Tibial artery (tissue), 4 donors: ENCODE measurements at regions not wholly inside any gene's neighbourhood (a gene's known extent, or its start where the extent isn't known, plus 50 kb on each side); places are given as distances from the start of the nearest gene placed in this dataset.

ENCODE experiments used
- DNase-seq, 2 donors: peaks; one replicate each; pipeline ENCODE4 v3.0.0-alpha.2; 2019
- H3K27ac ChIP-seq, 2 donors: fragments of 200-600 bp; sonication (generic) in 1 of 2; 1 replicate in 1 of 2; 2 replicates in 1 of 2; pipeline ENCODE4 v1.5.1; 2018 to 2019; ENCODE audit warnings: mild to moderate bottlenecking in 1 of 2
- H3K27me3 ChIP-seq, 2 donors: fragments of 200-600 bp; sonication (generic) in 1 of 2; one replicate each; pipeline versions ENCODE4 v1.5.1 to v1.6.0; 2016 to 2019
- H3K36me3 ChIP-seq, 3 donors: fragments of 200-600 bp; sonication (generic) in 2 of 3; one replicate each; pipeline ENCODE4 v1.5.1; 2016 to 2019; ENCODE audit warnings: mild to moderate bottlenecking in 2 of 3
- H3K4me1 ChIP-seq, 4 donors: fragments of 200-600 bp; sonication (generic) in 2 of 4; 1 replicate in 3 of 4; 2 replicates in 1 of 4; pipeline ENCODE4 v1.5.1; 2016 to 2019
- H3K4me3 ChIP-seq, 2 donors: fragments of 200-600 bp; sonication (generic) in 1 of 2; 1 replicate in 1 of 2; 2 replicates in 1 of 2; pipeline ENCODE4 v1.5.1; 2018 to 2019; ENCODE audit warnings: mild to moderate bottlenecking in 2 of 2
- H3K9me3 ChIP-seq, 3 donors: fragments of 200-600 bp; sonication (generic) in 1 of 3; one replicate each; pipeline ENCODE4 v1.5.1; 2016 to 2019
- CTCF ChIP-seq, 2 experiments: fragments of 200-600 bp in 1 of 2; fragments of 450-650 bp in 1 of 2; IDR thresholded peaks; one replicate each; pipeline ENCODE4 v1.5.1; 2017 to 2019; ENCODE audit warnings: antibody characterized with exemption in 2 of 2, mild to moderate bottlenecking in 1 of 2, moderate library complexity in 1 of 2
- intact Hi-C: fragments of 100-400 bp; cut with DNase I; formaldehyde crosslinking; loops from one replicate; pipeline ENCODE4 v1.15.0; 2023; ENCODE audit warnings: low total_unique reads

GRCh38 chr6:141618180-141618581 is 514.5 kb upstream of the GJE1 start:
- intact Hi-C loops, result no loop called here
- no peak for DNase-seq
- H3K27ac ChIP-seq, result no peak overlapping the region
- no peaks in the 10 kb centered on the region for H3K27me3 ChIP-seq
- no peak overlapping the region for H3K4me3 ChIP-seq
- no peaks in the 10 kb centered on the region for H3K36me3 ChIP-seq
- no peak for TF ChIP-seq CTCF (IDR thresholded peaks at IDR 0.05)
- H3K4me1 ChIP-seq, result no peaks in the 10 kb centered on the region
- H3K9me3 ChIP-seq, result no peaks in the 10 kb centered on the region

- TF ChIP-seq CTCF (IDR thresholded peaks at IDR 0.05), result no peak
- Histone ChIP-seq H3K9me3 (peaks cover 0 to 8% (median 6%) of the 10 kb centered on the region in 3 donors), H3K4me3 (no peak overlapping the region), H3K27ac (no peak overlapping the region), H3K27me3 (no peaks in the 10 kb centered on the region), H3K36me3 (no peaks in the 10 kb centered on the region), H3K4me1 (no peaks in the 10 kb centered on the region)
- no peak for DNase-seq
- intact Hi-C loops, result no loop called here
These were observed 522.0 kb upstream of the GJE1 start for GRCh38 chr6:141610741-141611140.

- no peak for TF ChIP-seq CTCF (IDR thresholded peaks at IDR 0.05)
- Histone ChIP-seq H3K27ac (no peak overlapping the region), H3K9me3 (peaks cover 0 to 8% (median 6%) of the 10 kb centered on the region in 3 donors), H3K27me3 (no peaks in the 10 kb centered on the region), H3K4me3 (no peak overlapping the region), H3K36me3 (no peaks in the 10 kb centered on the region), H3K4me1 (no peaks in the 10 kb centered on the region)
- intact Hi-C loops, result no loop called here
- DNase-seq, result no peak
These were observed 524.8 kb upstream of the GJE1 start for GRCh38 chr6:141607956-141608355.

- Histone ChIP-seq H3K4me1 (no peaks in the 10 kb centered on the region), H3K27me3 (no peaks in the 10 kb centered on the region), H3K4me3 (no peak overlapping the region), H3K36me3 (no peaks in the 10 kb centered on the region), H3K9me3 (no peaks in the 10 kb centered on the region), H3K27ac (no peak overlapping the region)
- no peak for TF ChIP-seq CTCF (IDR thresholded peaks at IDR 0.05)
- intact Hi-C loops, result no loop called here
- DNase-seq, result no peak
These were observed 534.2 kb upstream of the GJE1 start for GRCh38 chr6:141598487-141598886.

- DNase-seq, result no peak
- intact Hi-C loops, result no loop called here
- no peaks in the 10 kb centered on the region for H3K4me1 ChIP-seq
- no peaks in the 10 kb centered on the region for H3K9me3 ChIP-seq
- no peaks in the 10 kb centered on the region for H3K27me3 ChIP-seq
- H3K27ac ChIP-seq, result no peak overlapping the region
- no peak overlapping the region for H3K4me3 ChIP-seq
- H3K36me3 ChIP-seq, result no peaks in the 10 kb centered on the region
- no peak for TF ChIP-seq CTCF (IDR thresholded peaks at IDR 0.05)
These were observed 537.9 kb upstream of the GJE1 start for GRCh38 chr6:141594874-141595273.

DNA sequence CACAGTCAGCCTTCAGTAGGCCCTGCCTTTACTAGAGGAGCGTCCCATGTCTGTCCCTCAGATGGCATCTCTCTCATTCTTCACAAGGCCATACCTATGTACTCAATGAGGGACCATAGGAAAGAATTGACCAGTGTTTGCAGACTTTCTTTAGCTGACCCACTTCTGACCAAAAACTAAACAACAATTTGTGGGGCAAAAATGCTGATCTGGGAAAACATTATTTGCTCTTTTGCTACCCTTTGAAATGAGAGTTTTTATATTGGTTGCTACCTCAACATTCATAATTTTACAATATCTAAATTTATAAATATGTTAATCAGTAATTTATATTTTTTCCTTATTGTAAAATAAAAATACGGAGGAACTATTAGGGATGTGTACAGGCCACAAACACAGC is 539.4 kb upstream of the GJE1 start:
- no peak for DNase-seq
- H3K9me3 ChIP-seq, result no peaks in the 10 kb centered on the region
- H3K27me3 ChIP-seq, result no peaks in the 10 kb centered on the region
- intact Hi-C loops, result no loop called here
- no peak for TF ChIP-seq CTCF (IDR thresholded peaks at IDR 0.05)
- H3K4me1 ChIP-seq, result no peaks in the 10 kb centered on the region
- H3K36me3 ChIP-seq, result no peaks in the 10 kb centered on the region
- H3K4me3 ChIP-seq, result no peak overlapping the region
- no peak overlapping the region for H3K27ac ChIP-seq
